ENCODE measurements at regions not wholly inside any gene's neighbourhood (a gene's known extent, or its start where the extent isn't known, plus 50 kb on each side); places are given as distances from the start of the nearest gene placed in this dataset.

DNA sequence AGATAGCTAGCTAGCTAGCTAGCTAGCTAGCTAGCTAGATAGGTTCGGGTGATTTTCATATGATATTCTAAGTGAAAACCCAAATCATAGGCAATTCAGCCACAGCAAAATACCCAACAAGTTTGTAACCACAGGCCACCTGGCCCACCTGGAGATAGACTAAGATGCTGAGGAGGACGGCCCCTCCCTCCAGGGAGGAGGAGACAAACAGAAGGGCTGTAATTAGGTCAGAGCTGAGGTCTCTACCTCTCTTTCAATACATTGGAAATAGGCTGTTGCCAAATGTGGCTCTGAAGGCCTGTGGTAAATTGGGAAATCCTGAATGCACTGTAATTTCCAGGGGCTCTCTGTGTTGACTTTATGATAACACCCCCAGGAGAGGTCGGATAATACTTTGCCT lies 382.2 kb downstream of the FGF9 start:
- Histone ChIP-seq H3K56ac (ENCODE audit: extremely low read depth, insufficient read depth, low read length) (no peak overlapping the region), H3K27me3 (ENCODE audit: control insufficient read depth, insufficient read depth, low read length) (no peaks in the 10 kb centered on the region; the same call in 1 of the 2 replicates), H3K27ac (ENCODE audit: insufficient read depth, low read length) (no peak overlapping the region), H2BK120ac (ENCODE audit: low read depth, low read length) (no peak overlapping the region), H3K23ac (ENCODE audit: low read depth, low read length) (no peak overlapping the region), H2AK9ac (replicated peaks; ENCODE audit: low read depth, low read length, poor library complexity) (no peak overlapping the region), H2AFZ (replicated peaks; ENCODE audit: low read length, poor library complexity) (no peak overlapping the region), H3K9me3 (ENCODE audit: control insufficient read depth, insufficient read depth, low read length) (no peaks in the 10 kb centered on the region), H4K5ac (ENCODE audit: low read depth, low read length) (no peak overlapping the region), H2AK5ac (ENCODE audit: low read depth, low read length) (no peak overlapping the region), H3K9ac (ENCODE audit: low read depth, low read length) (no peak overlapping the region), H3K4me1 (ENCODE audit: control insufficient read depth, insufficient read depth, low read length) (peaks cover 2% of the 10 kb centered on the region; the same call in 1 of the 2 replicates), H4K8ac (ENCODE audit: low read depth in 2 of 2, low read length in 2 of 2) (no peak overlapping the region), H2BK20ac (ENCODE audit: low read depth, low read length) (no peak overlapping the region), H4K20me1 (ENCODE audit: insufficient read depth, low read length) (no peaks in the 10 kb centered on the region), H2BK15ac (ENCODE audit: low read depth, low read length) (no peak overlapping the region), H3K18ac (ENCODE audit: low read depth, low read length) (no peak overlapping the region), H3K36me3 (ENCODE audit: control insufficient read depth, insufficient read depth, low read length) (no peaks in the 10 kb centered on the region), H4K91ac (ENCODE audit: insufficient read depth, low read depth, low read length) (no peak overlapping the region), H3K4me2 (ENCODE audit: low read depth, low read length) (no peak overlapping the region), H3K14ac (replicated peaks; ENCODE audit: low read depth, low read length) (no peak overlapping the region), H3K4ac (ENCODE audit: low read depth, low read length) (no peak overlapping the region), H2BK5ac (ENCODE audit: low read depth, low read length, poor library complexity, severe bottlenecking) (no peak overlapping the region), H3K4me3 (ENCODE audit: insufficient read depth, low read depth, low read length) (no peak overlapping the region), H3K9me1 (ENCODE audit: insufficient read depth, low read length) (no peaks in the 10 kb centered on the region), H3K79me1 (ENCODE audit: low read depth in 1 of 2, low read length in 2 of 2) (no peaks in the 10 kb centered on the region)
- no peak for DNase-seq
- dilution Hi-C loops (cut with HindIII; ENCODE audit: low sequenced_read_pairs, unreplicated experiment) (no loop called here), in situ Hi-C loops (cut with MboI; ENCODE audit: low sequenced_read_pairs) (no loop called here), intact Hi-C loops (cut with micrococcal nuclease) (no loop called here)
- ChIA-PET POLR2A (ENCODE audit: unreplicated experiment) (no interaction called here), CTCF (interaction anchor here (0.6 kb wide), 1 partner anchor 990 kb away, joined by 3 read pairs; no protein-coding TSS in a partner anchor)
- WGBS, 2 experiments (ENCODE audit: extremely low coverage in 2 of 2, insufficient read length in 1 of 2), result no CpG with 5 or more reads among the region's 3 CpGs
- no peak for ATAC-seq (ENCODE audit: low read depth)
- TF ChIP-seq, protein P1, sequence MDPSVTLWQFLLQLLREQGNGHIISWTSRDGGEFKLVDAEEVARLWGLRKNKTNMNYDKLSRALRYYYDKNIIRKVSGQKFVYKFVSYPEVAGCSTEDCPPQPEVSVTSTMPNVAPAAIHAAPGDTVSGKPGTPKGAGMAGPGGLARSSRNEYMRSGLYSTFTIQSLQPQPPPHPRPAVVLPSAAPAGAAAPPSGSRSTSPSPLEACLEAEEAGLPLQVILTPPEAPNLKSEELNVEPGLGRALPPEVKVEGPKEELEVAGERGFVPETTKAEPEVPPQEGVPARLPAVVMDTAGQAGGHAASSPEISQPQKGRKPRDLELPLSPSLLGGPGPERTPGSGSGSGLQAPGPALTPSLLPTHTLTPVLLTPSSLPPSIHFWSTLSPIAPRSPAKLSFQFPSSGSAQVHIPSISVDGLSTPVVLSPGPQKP (IDR thresholded peaks at IDR 0.05; ENCODE audit: borderline replicate concordance, low read depth, low read length), result no peak
- TF ChIP-seq RAD21 (IDR thresholded peaks at IDR 0.05; ENCODE audit: low read length), result no peak
- TF ChIP-seq MXI1 (IDR thresholded peaks at IDR 0.05; ENCODE audit: borderline replicate concordance, low read depth, low read length), result no peak
- no peak for TF ChIP-seq CHD1 (IDR thresholded peaks at IDR 0.05; ENCODE audit: low read depth, low read length)
- no peak for TF ChIP-seq NFE2L2 (IDR thresholded peaks at IDR 0.05; ENCODE audit: low read depth, low read length)
- TF ChIP-seq, protein P2, sequence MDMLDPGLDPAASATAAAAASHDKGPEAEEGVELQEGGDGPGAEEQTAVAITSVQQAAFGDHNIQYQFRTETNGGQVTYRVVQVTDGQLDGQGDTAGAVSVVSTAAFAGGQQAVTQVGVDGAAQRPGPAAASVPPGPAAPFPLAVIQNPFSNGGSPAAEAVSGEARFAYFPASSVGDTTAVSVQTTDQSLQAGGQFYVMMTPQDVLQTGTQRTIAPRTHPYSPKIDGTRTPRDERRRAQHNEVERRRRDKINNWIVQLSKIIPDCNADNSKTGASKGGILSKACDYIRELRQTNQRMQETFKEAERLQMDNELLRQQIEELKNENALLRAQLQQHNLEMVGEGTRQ (IDR thresholded peaks at IDR 0.05; ENCODE audit: low read depth, low read length), result no peak
- TF ChIP-seq POLR2A (IDR thresholded peaks at IDR 0.05; ENCODE audit: low read depth, low read length), result no peak
- TF ChIP-seq FOS (IDR thresholded peaks at IDR 0.05; ENCODE audit: low read depth, low read length), result no peak
- no peak for TF ChIP-seq RCOR1 (IDR thresholded peaks at IDR 0.05; ENCODE audit: insufficient replicate concordance, low read length)
- no TSS peak for BruUV-seq (replicated peaks)
